WERI-Rb-1 (cell line): ENCODE measurements at regions not wholly inside any gene's neighbourhood (a gene's known extent, or its start where the extent isn't known, plus 50 kb on each side); places are given as distances from the start of the nearest gene placed in this dataset.

Source experiments
- DNase-seq: peaks from one replicate; pipeline ENCODE4 v3.0.0-alpha.2; 2020
- H3K27ac ChIP-seq: fragments of 250-450 bp; sonication (Bioruptor Pico); 2 replicates; pipeline ENCODE4 v1.5.1; 2020; ENCODE audit warnings: mild to moderate bottlenecking, moderate library complexity
- H3K27me3 ChIP-seq: fragments of 250-450 bp; sonication (Bioruptor Pico); 2 replicates; pipeline ENCODE4 v1.5.1; 2021; ENCODE audit warnings: mild to moderate bottlenecking, low read depth, moderate library complexity; ENCODE audit not compliant: insufficient read depth, severe bottlenecking
- H3K36me3 ChIP-seq: fragments of 250-450 bp; sonication (Bioruptor Pico); 2 replicates; pipeline ENCODE4 v1.5.1; 2020; ENCODE audit warnings: mild to moderate bottlenecking, moderate library complexity
- H3K4me3 ChIP-seq: 2 replicates; pipeline ENCODE4 v1.5.1; 2011; ENCODE audit warnings: low read depth, mild to moderate bottlenecking, control low read depth, low read length
- H3K9me3 ChIP-seq: fragments of 250-450 bp; sonication (Bioruptor Pico); 2 replicates; pipeline ENCODE4 v1.5.1; 2021; ENCODE audit warnings: mild to moderate bottlenecking, moderate library complexity; ENCODE audit not compliant: severe bottlenecking
- TF ChIP-seq, protein P1 (sequence below): IDR thresholded peaks from 2 replicates; pipeline ENCODE4 v1.5.1; 2011; ENCODE audit warnings: low read depth, mild to moderate bottlenecking, control low read depth, inconsistent platforms, low read length

GRCh38 chr5:96285823-96286222 lies 147.2 kb downstream of the PCSK1 start:
- Histone ChIP-seq H3K27me3 (no peaks in the 10 kb centered on the region), H3K36me3 (no peaks in the 10 kb centered on the region), H3K27ac (no peak overlapping the region), H3K9me3 (no peaks in the 10 kb centered on the region), H3K4me3 (no peak overlapping the region)
- no peak for DNase-seq
- TF ChIP-seq, protein P1, sequence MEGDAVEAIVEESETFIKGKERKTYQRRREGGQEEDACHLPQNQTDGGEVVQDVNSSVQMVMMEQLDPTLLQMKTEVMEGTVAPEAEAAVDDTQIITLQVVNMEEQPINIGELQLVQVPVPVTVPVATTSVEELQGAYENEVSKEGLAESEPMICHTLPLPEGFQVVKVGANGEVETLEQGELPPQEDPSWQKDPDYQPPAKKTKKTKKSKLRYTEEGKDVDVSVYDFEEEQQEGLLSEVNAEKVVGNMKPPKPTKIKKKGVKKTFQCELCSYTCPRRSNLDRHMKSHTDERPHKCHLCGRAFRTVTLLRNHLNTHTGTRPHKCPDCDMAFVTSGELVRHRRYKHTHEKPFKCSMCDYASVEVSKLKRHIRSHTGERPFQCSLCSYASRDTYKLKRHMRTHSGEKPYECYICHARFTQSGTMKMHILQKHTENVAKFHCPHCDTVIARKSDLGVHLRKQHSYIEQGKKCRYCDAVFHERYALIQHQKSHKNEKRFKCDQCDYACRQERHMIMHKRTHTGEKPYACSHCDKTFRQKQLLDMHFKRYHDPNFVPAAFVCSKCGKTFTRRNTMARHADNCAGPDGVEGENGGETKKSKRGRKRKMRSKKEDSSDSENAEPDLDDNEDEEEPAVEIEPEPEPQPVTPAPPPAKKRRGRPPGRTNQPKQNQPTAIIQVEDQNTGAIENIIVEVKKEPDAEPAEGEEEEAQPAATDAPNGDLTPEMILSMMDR: no peak

DNA sequence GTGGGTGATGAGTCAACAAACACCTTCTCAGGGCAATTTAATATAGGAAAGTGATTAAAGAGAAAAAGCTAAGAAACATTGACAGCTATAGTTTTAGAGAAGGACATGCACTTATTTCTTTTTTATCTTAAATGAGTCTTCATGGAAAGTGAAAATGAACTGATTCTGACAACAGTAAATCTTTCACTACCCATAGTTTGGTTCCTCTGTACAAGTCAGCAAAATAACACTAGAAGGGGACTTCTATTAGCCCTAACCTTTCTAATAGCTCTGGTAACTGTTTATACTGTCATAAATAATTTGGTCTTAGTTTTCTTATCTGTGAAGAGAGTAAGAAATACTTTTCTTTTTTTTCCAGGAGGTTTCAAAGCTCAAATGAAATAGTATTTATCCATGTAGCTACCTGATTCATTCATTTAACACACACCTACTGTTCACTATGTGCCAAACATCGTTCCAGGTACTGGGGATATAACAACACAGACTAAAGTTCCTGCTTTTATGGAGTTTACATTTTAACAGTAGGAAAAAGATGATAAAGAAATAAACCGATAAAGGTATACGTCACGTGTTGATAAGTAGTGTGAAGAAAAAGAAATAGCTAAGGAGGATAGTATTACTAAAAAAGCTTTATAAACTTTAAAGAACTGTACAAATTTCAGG lies 148.2 kb downstream of the PCSK1 start:
- H3K36me3 ChIP-seq: no peaks in the 10 kb centered on the region
- H3K9me3 ChIP-seq: no peaks in the 10 kb centered on the region
- TF ChIP-seq, protein P1: no peak
- DNase-seq: no peak
- H3K27ac ChIP-seq: no peak overlapping the region
- no peak overlapping the region for H3K4me3 ChIP-seq
- H3K27me3 ChIP-seq: no peaks in the 10 kb centered on the region

- no peaks in the 10 kb centered on the region for H3K9me3 ChIP-seq
- DNase-seq: no peak
- H3K36me3 ChIP-seq: no peaks in the 10 kb centered on the region
- TF ChIP-seq, protein P1: no peak
- no peaks in the 10 kb centered on the region for H3K27me3 ChIP-seq
- no peak overlapping the region for H3K4me3 ChIP-seq
- no peak overlapping the region for H3K27ac ChIP-seq
Observed at GRCh38 chr5:96283589-96283988, 149.5 kb downstream of the PCSK1 start.

- DNase-seq: no peak
- no peak overlapping the region for H3K4me3 ChIP-seq
- no peaks in the 10 kb centered on the region for H3K9me3 ChIP-seq
- H3K36me3 ChIP-seq: no peaks in the 10 kb centered on the region
- TF ChIP-seq, protein P1: no peak
- no peaks in the 10 kb centered on the region for H3K27me3 ChIP-seq
- no peak overlapping the region for H3K27ac ChIP-seq
Observed at GRCh38 chr5:96282020-96282419, 151.0 kb downstream of the PCSK1 start.

DNA sequence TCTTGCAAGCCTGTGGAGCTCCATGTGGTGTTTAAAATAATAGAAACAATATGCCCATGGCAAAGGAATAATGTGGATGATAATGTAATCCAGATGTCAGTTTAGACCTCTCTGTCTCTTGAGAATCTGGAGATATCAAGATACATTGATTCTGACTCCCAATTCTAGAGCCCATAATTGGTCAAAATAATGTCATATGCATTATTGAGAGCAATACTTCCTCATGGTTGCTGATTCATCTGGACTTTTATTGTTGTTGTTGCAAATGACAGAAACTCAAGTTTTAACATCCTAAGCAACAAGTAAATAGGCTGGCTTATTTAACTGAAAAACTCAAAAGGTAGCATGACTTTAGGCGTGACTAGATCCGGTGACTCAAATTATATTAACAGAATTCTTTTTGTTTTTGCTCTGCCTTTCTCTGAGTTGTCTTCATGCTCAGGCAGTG lies 152.1 kb downstream of the PCSK1 start:
- no peaks in the 10 kb centered on the region for H3K36me3 ChIP-seq
- TF ChIP-seq, protein P1: no peak

GRCh38 chr5:96279801-96280542 lies 153.1 kb downstream of the PCSK1 start:
- Histone ChIP-seq H3K9me3 (no peaks in the 10 kb centered on the region), H3K4me3 (no peak overlapping the region), H3K27me3 (no peaks in the 10 kb centered on the region), H3K36me3 (no peaks in the 10 kb centered on the region), H3K27ac (no peak overlapping the region)
- no peak for DNase-seq
- TF ChIP-seq, protein P1: no peak

More for the DNA sequence above, 152.1 kb downstream of the PCSK1 start:
- no peak for DNase-seq
- no peaks in the 10 kb centered on the region for H3K9me3 ChIP-seq
- no peak overlapping the region for H3K27ac ChIP-seq
- no peaks in the 10 kb centered on the region for H3K27me3 ChIP-seq
- no peak overlapping the region for H3K4me3 ChIP-seq
